Ovary (tissue), 3 donors: ENCODE measurements at regions not wholly inside any gene's neighbourhood (a gene's known extent, or its start where the extent isn't known, plus 50 kb on each side); places are given as distances from the start of the nearest gene placed in this dataset.

ENCODE experiments used
- EP300 ChIP-seq: sonication (generic); formaldehyde crosslinking; IDR thresholded peaks from one replicate; pipeline ENCODE4 v1.6.1; 2017; ENCODE audit warnings: antibody characterized with exemption
- POLR2A ChIP-seq: fragments of 450-650 bp; IDR thresholded peaks from one replicate; pipeline ENCODE4 v1.6.1; 2017; ENCODE audit warnings: antibody characterized with exemption, mild to moderate bottlenecking, moderate library complexity
- TF ChIP-seq, protein P1 (sequence below), 3 donors: fragments of 450-650 bp in 2 of 3; fragments of 200-600 bp in 1 of 3; IDR thresholded peaks; one replicate each; pipeline versions ENCODE4 v1.5.1 to v1.8.0; 2016 to 2022; ENCODE audit warnings: antibody characterized with exemption in 3 of 3, mild to moderate bottlenecking in 1 of 3
- donor health status: DM: no; HTN: no; CAD: no.

DNA sequence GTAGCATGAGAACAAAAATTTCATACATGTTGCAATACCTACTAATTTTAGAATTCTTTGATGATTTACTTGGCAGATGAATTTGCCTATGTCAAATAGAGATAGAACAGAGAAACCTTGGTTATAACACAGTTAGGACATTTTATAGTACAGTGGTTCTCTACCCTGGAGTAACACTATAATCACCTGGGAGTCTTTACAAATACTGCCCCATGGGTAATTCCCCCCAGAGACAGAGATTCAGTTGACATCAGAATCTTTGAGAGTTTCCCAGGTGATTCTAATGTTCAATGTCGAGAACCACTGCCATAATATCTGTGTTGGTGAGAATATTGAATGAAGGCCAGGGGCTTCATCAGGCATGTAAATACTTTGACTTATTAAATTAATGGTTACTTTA, 401.3 kb upstream of the NDST4 start:
- TF ChIP-seq POLR2A (no peak), EP300 (no peak)
- TF ChIP-seq, protein P1, sequence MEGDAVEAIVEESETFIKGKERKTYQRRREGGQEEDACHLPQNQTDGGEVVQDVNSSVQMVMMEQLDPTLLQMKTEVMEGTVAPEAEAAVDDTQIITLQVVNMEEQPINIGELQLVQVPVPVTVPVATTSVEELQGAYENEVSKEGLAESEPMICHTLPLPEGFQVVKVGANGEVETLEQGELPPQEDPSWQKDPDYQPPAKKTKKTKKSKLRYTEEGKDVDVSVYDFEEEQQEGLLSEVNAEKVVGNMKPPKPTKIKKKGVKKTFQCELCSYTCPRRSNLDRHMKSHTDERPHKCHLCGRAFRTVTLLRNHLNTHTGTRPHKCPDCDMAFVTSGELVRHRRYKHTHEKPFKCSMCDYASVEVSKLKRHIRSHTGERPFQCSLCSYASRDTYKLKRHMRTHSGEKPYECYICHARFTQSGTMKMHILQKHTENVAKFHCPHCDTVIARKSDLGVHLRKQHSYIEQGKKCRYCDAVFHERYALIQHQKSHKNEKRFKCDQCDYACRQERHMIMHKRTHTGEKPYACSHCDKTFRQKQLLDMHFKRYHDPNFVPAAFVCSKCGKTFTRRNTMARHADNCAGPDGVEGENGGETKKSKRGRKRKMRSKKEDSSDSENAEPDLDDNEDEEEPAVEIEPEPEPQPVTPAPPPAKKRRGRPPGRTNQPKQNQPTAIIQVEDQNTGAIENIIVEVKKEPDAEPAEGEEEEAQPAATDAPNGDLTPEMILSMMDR (IDR thresholded peaks at IDR 0.05), result no peak
